AG20443 (cell line): ENCODE measurements at regions not wholly inside any gene's neighbourhood (a gene's known extent, or its start where the extent isn't known, plus 50 kb on each side); places are given as distances from the start of the nearest gene placed in this dataset.

Experiments used
- DNase-seq: peaks from one replicate; pipeline ENCODE4 v3.0.0; 2012; ENCODE audit warnings: low spot score, mixed read lengths

GRCh38 chr6:168228676-168229367 is 90.8 kb downstream of the DACT2 start:
- no peak for DNase-seq

- DNase-seq, result no peak
These were observed 91.7 kb downstream of the DACT2 start for GRCh38 chr6:168227840-168228239.

GRCh38 chr6:168226902-168227318 is 92.7 kb downstream of the DACT2 start:
- DNase-seq, result peak; percentile 40

GRCh38 chr6:168226061-168226752 is 93.4 kb downstream of the DACT2 start:
- DNase-seq, result no peak

GRCh38 chr6:168225471-168225911 is 94.1 kb downstream of the DACT2 start:
- peak; percentile 30 for DNase-seq

- no peak for DNase-seq
These were observed 95.8 kb downstream of the DACT2 start for GRCh38 chr6:168223755-168224154.

GRCh38 chr6:168223150-168223549 is 96.4 kb downstream of the DACT2 start:
- DNase-seq, result no peak

GRCh38 chr6:168222115-168223043 is 97.2 kb downstream of the DACT2 start:
- DNase-seq, result no peak

GRCh38 chr6:168221497-168222079 is 98.0 kb downstream of the DACT2 start:
- no peak for DNase-seq

GRCh38 chr6:168221000-168221399 is 98.6 kb downstream of the DACT2 start:
- no peak for DNase-seq

- no peak for DNase-seq
These were observed 99.8 kb downstream of the DACT2 start for GRCh38 chr6:168219804-168220203.

GRCh38 chr6:168218785-168219566 is 100.6 kb downstream of the DACT2 start:
- DNase-seq, result peak; percentile 74

GRCh38 chr6:168217880-168218537 is 101.6 kb downstream of the DACT2 start:
- no peak for DNase-seq

GRCh38 chr6:168217216-168217879 is 102.2 kb downstream of the DACT2 start:
- no peak for DNase-seq

- peak; percentile 67 for DNase-seq
These were observed 102.8 kb downstream of the DACT2 start for GRCh38 chr6:168216751-168217191.

- no peak for DNase-seq
These were observed 103.5 kb downstream of the DACT2 start for GRCh38 chr6:168216117-168216516.

GRCh38 chr6:168215121-168215808 is 104.3 kb downstream of the DACT2 start:
- DNase-seq, result no peak

- DNase-seq, result no peak
These were observed 104.9 kb downstream of the DACT2 start for GRCh38 chr6:168214586-168215104.

GRCh38 chr6:168213121-168213524 is 106.5 kb downstream of the DACT2 start:
- no peak for DNase-seq
